Thoracic aorta (tissue), 2 donors: ENCODE measurements at regions not wholly inside any gene's neighbourhood (a gene's known extent, or its start where the extent isn't known, plus 50 kb on each side); places are given as distances from the start of the nearest gene placed in this dataset.
"Not testable (repeated sequence)": the region's sequence is repeated elsewhere in the genome, so short reads cannot be mapped to it uniquely, and the experiment has no call there.

ENCODE experiments used
- ATAC-seq: fragments of 150-250 bp; one replicate; pipeline ENCODE4 v1.8.0; 2017; ENCODE audit warnings: low read depth; ENCODE audit not compliant: insufficient number of reproducible peaks, low FRiP score
- DNase-seq: peaks from one replicate; pipeline ENCODE4 v3.0.0-alpha.2; 2020; ENCODE audit warnings: low spot score
- H3K27ac ChIP-seq, 2 donors: fragments of 200-600 bp; sonication (generic); 1 replicate in 1 of 2; 2 replicates in 1 of 2; pipeline ENCODE4 v1.5.1; 2016; ENCODE audit warnings: mild to moderate bottlenecking in 2 of 2, moderate library complexity in 2 of 2
- H3K27me3 ChIP-seq: fragments of 200-600 bp; sonication (generic); replicated peaks from 2 replicates; pipeline ENCODE4 v1.6.0; 2016; ENCODE audit warnings: mild to moderate bottlenecking; ENCODE audit not compliant: insufficient read depth
- H3K36me3 ChIP-seq: fragments of 200-600 bp; sonication (generic); one replicate; pipeline ENCODE4 v1.5.1; 2016
- H3K4me1 ChIP-seq, 2 donors: fragments of 200-600 bp; sonication (generic); 1 replicate in 1 of 2; 2 replicates in 1 of 2; pipeline versions ENCODE4 v1.5.1 to v1.6.0; 2016; ENCODE audit warnings: low read depth in 2 of 2, mild to moderate bottlenecking in 1 of 2; ENCODE audit not compliant: control insufficient read depth in 1 of 2
- H3K4me3 ChIP-seq: fragments of 200-600 bp; sonication (generic); 2 replicates; pipeline ENCODE4 v1.5.1; 2016; ENCODE audit warnings: mild to moderate bottlenecking
- H3K9me3 ChIP-seq: fragments of 200-600 bp; sonication (generic); 2 replicates; pipeline ENCODE4 v1.5.1; 2016
- TF ChIP-seq, protein P1 (sequence below): fragments of 200-600 bp; sonication (generic); IDR thresholded peaks from one replicate; pipeline ENCODE4 v1.5.1; 2019; ENCODE audit warnings: antibody characterized with exemption

DNA sequence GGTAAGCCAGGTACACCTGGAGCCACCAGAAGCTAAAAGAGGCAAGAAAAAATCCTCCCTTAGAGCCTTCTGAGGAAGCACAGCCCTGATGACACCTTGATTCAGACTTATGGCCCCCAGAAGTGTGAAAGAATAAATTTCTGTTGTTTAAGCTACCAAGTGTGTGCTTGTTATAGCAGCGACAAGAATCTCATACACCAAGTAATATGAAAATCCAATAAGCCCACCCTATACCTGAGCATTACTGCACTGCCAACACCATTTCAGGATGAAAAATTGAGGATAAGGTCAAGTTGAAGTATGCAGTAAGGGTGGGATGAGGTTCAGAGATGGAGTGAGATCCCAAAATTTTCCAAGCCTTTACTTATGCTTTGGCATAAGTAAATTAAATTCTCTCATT, 163.6 kb upstream of the CCDC196 start:
- H3K36me3 ChIP-seq = no peaks in the 10 kb centered on the region
- DNase-seq (no peak), ATAC-seq (no peak)
- no peak overlapping the region for H3K27ac ChIP-seq
- no peaks in the 10 kb centered on the region for H3K27me3 ChIP-seq
- TF ChIP-seq, protein P1, sequence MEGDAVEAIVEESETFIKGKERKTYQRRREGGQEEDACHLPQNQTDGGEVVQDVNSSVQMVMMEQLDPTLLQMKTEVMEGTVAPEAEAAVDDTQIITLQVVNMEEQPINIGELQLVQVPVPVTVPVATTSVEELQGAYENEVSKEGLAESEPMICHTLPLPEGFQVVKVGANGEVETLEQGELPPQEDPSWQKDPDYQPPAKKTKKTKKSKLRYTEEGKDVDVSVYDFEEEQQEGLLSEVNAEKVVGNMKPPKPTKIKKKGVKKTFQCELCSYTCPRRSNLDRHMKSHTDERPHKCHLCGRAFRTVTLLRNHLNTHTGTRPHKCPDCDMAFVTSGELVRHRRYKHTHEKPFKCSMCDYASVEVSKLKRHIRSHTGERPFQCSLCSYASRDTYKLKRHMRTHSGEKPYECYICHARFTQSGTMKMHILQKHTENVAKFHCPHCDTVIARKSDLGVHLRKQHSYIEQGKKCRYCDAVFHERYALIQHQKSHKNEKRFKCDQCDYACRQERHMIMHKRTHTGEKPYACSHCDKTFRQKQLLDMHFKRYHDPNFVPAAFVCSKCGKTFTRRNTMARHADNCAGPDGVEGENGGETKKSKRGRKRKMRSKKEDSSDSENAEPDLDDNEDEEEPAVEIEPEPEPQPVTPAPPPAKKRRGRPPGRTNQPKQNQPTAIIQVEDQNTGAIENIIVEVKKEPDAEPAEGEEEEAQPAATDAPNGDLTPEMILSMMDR = no peak
- H3K4me3 ChIP-seq = no peak overlapping the region
- peaks cover 3% of the 10 kb centered on the region for H3K9me3 ChIP-seq
- no peaks in the 10 kb centered on the region for H3K4me1 ChIP-seq

DNA sequence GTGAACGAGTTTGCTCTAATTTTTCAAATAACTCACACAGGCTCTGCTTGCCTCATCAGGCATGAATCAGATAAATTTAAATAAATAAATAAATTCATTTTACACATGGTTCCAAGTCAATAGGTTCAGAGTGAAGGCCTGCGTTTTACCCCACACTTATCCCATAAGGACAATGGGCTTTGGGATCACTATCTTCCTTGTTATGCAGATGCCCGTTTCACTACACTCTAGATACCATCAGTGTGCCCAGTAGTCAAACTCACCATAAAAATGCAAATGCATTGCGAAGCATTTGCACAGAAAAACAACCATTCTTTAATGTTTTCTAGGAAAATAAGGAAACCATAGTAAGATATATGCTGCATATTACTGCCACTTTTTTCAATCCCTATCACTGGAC, 155.9 kb upstream of the CCDC196 start:
- Histone ChIP-seq H3K27me3 (no peaks in the 10 kb centered on the region), H3K27ac (no peak overlapping the region), H3K9me3 (no peaks in the 10 kb centered on the region), H3K4me1 (no peaks in the 10 kb centered on the region), H3K4me3 (no peak overlapping the region), H3K36me3 (no peaks in the 10 kb centered on the region)
- ATAC-seq (no peak), DNase-seq (no peak)
- TF ChIP-seq, protein P1 = no peak

DNA sequence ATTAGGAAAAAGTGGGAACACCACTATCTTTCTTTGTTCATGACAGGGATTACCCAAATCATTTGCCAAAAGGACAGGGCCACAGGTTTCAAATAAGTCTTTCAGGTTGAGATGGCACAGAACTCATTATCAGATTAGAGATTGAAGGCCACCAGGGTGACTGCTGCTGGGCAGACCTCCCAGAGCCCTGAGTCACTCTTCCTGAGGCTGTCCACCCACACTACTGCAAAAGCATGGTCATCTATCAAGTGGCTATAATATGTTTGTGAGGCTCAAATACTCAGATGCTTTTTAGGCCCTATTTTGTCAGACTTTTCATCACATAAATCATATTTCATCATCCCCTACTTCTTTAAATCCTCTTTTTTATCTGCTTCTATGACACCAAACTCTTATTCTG, 155.3 kb upstream of the CCDC196 start:
- Histone ChIP-seq H3K4me3 (no peak overlapping the region), H3K4me1 (no peaks in the 10 kb centered on the region), H3K9me3 (no peaks in the 10 kb centered on the region), H3K27ac (no peak overlapping the region), H3K27me3 (no peaks in the 10 kb centered on the region), H3K36me3 (no peaks in the 10 kb centered on the region)
- DNase-seq = no peak
- ATAC-seq = no peak
- TF ChIP-seq, protein P1 = no peak

DNA sequence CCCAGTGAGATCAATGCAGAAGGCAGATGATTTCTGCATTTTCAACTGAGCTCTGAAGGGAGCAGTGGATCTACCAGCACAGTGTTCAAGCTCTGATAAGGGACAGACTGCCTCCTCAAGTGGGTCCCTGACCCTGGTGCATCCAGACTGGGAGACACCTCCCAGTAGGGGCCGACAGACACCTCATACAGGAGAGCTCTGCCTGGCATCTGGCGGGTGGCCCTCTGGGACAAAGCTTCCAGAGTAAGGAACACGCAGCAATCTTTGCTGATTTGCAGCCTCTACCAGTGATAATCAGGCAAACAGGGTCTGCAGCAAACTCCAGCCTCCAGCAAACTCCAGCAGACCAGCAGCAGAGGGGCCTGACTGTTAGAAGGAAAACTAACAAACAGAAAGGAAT, 152.9 kb upstream of the CCDC196 start:
- H3K27me3 ChIP-seq, H3K4me1 ChIP-seq, DNase-seq, ATAC-seq, H3K4me3 ChIP-seq, H3K9me3 ChIP-seq, H3K27ac ChIP-seq, H3K36me3 ChIP-seq: not testable (repeated sequence)

DNA sequence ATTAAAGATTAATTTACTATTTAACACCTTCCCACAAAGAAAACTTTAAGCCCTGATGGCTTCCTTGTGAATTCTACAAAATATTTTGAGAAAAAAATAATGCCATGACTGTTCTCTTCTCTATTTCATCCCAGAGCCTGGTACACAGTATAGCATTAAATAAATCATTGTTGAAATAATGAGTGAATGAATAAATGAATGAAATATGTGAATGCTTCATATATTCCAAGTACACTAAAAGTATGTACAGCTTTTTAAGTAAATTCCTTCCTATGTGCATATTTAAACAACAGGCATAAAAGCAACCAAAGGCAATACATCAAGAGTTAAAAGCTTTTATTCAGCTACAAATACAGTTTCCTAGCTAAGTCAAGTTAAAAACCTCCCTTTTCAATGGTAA, 144.9 kb upstream of the CCDC196 start:
- no peak overlapping the region for H3K27ac ChIP-seq
- no peaks in the 10 kb centered on the region for H3K36me3 ChIP-seq
- no peak for ATAC-seq

DNA sequence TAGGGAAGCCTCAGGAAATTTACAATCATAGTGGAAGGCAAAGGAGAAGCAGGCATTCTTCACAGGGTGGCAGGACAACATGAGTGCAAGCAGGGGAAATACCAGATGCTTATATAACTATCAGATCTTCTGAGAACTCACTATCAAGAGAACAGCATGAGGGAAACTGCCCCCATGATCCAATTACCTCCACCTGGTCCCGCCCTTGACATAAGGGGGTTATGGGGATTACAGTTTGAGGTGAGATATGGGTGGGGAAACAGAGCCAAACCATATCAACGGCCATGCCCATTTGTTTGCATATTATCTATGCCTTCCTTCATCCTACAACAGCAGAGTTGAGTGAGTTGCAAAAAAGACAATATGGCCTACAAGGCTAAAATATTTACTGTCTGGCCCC, 140.2 kb upstream of the CCDC196 start:
- Histone ChIP-seq H3K9me3 (peaks cover 9% of the 10 kb centered on the region), H3K4me1 (no peaks in the 10 kb centered on the region), H3K27ac (no peak overlapping the region), H3K27me3 (no peaks in the 10 kb centered on the region), H3K36me3 (no peaks in the 10 kb centered on the region), H3K4me3 (no peak overlapping the region)
- DNase-seq (no peak), ATAC-seq (no peak)
- TF ChIP-seq, protein P1 = no peak

More for the DNA sequence above, 144.9 kb upstream of the CCDC196 start:
- Histone ChIP-seq H3K4me1 (no peaks in the 10 kb centered on the region), H3K4me3 (no peak overlapping the region), H3K27me3 (no peaks in the 10 kb centered on the region), H3K9me3 (no peaks in the 10 kb centered on the region)
- no peak for DNase-seq
- TF ChIP-seq, protein P1 = no peak
